GM12892 (cell line): ENCODE measurements at regions not wholly inside any gene's neighbourhood (a gene's known extent, or its start where the extent isn't known, plus 50 kb on each side); places are given as distances from the start of the nearest gene placed in this dataset.
"Not testable (repeated sequence)": the region's sequence is repeated elsewhere in the genome, so short reads cannot be mapped to it uniquely, and the experiment has no call there.

Experiments
- POLR2A ChIP-seq: IDR thresholded peaks from 2 replicates; pipeline ENCODE4 v1.6.1; 2011; ENCODE audit warnings: low read depth, low read length, control low read depth
- POLR2AphosphoS5 ChIP-seq: IDR thresholded peaks from 2 replicates; pipeline ENCODE4 v1.6.1; 2011; ENCODE audit warnings: low read depth, low read length, control low read depth
- TAF1 ChIP-seq: IDR thresholded peaks from 2 replicates; pipeline ENCODE4 v1.6.1; 2011; ENCODE audit warnings: low read depth, mild to moderate bottlenecking, control low read depth, low read length, borderline replicate concordance

DNA sequence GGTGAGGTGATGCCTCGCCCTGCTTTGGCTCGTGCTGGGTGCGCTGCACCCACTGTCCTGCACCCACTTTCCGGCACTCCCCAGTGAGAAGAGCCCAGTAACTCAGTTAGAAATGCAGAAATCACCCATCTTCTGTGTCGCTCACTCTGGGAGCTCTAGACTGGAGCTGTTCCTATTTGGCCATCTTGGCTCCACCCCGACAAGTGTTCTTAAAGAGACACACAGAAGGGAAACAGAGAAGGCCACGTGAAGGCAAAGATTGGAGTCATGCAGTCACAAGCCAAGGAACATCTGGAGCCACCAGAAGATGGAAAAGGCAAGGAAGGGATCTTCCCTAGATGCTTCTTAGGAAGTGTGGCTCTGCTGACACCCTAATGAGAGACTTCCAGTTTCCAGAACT lies 170.6 kb upstream of the C1GALT1 start:
- not testable (repeated sequence) for TF ChIP-seq TAF1, POLR2AphosphoS5, POLR2A
